ENCODE measurements at regions not wholly inside any gene's neighbourhood (a gene's known extent, or its start where the extent isn't known, plus 50 kb on each side); places are given as distances from the start of the nearest gene placed in this dataset.

GRCh38 chr2:120548627-120549608, 186.8 kb upstream of the GLI2 start:
- no peak for TF ChIP-seq CTCF (IDR thresholded peaks at IDR 0.05; ENCODE audit: control insufficient read depth, insufficient read depth, low read depth, low read length, missing control alignments)
- H3K4me3 ChIP-seq (ENCODE audit: control insufficient read depth, low read depth, low read length) = no peak overlapping the region
- no peak for DNase-seq (ENCODE audit: low read depth)

- no peak overlapping the region for H3K4me3 ChIP-seq (ENCODE audit: control insufficient read depth, low read depth, low read length)
- no peak for TF ChIP-seq CTCF (IDR thresholded peaks at IDR 0.05; ENCODE audit: control insufficient read depth, insufficient read depth, low read depth, low read length, missing control alignments)
- DNase-seq (ENCODE audit: low read depth) = no peak
These were observed 185.8 kb upstream of the GLI2 start for GRCh38 chr2:120549841-120550240.

GRCh38 chr2:120550282-120550681, 185.4 kb upstream of the GLI2 start:
- H3K4me3 ChIP-seq (ENCODE audit: control insufficient read depth, low read depth, low read length) = no peak overlapping the region
- no peak for TF ChIP-seq CTCF (IDR thresholded peaks at IDR 0.05; ENCODE audit: control insufficient read depth, insufficient read depth, low read depth, low read length, missing control alignments)
- no peak for DNase-seq (ENCODE audit: low read depth)

- no peak overlapping the region for H3K4me3 ChIP-seq (ENCODE audit: control insufficient read depth, low read depth, low read length)
- no peak for DNase-seq (ENCODE audit: low read depth)
- no peak for TF ChIP-seq CTCF (IDR thresholded peaks at IDR 0.05; ENCODE audit: control insufficient read depth, insufficient read depth, low read depth, low read length, missing control alignments)
These were observed 184.7 kb upstream of the GLI2 start for GRCh38 chr2:120550893-120551446.

GRCh38 chr2:120551522-120551921, 184.1 kb upstream of the GLI2 start:
- DNase-seq (ENCODE audit: low read depth) = no peak
- H3K4me3 ChIP-seq (ENCODE audit: control insufficient read depth, low read depth, low read length) = no peak overlapping the region
- TF ChIP-seq CTCF (IDR thresholded peaks at IDR 0.05; ENCODE audit: control insufficient read depth, insufficient read depth, low read depth, low read length, missing control alignments) = no peak

- TF ChIP-seq CTCF (IDR thresholded peaks at IDR 0.05; ENCODE audit: control insufficient read depth, insufficient read depth, low read depth, low read length, missing control alignments) = no peak
- H3K4me3 ChIP-seq (ENCODE audit: control insufficient read depth, low read depth, low read length) = no peak overlapping the region
- DNase-seq (ENCODE audit: low read depth) = no peak
These were observed 183.6 kb upstream of the GLI2 start for GRCh38 chr2:120552079-120552478.

Measured in AG09309 (cell line).